ENCODE measurements at regions not wholly inside any gene's neighbourhood (a gene's known extent, or its start where the extent isn't known, plus 50 kb on each side); places are given as distances from the start of the nearest gene placed in this dataset.

DNA sequence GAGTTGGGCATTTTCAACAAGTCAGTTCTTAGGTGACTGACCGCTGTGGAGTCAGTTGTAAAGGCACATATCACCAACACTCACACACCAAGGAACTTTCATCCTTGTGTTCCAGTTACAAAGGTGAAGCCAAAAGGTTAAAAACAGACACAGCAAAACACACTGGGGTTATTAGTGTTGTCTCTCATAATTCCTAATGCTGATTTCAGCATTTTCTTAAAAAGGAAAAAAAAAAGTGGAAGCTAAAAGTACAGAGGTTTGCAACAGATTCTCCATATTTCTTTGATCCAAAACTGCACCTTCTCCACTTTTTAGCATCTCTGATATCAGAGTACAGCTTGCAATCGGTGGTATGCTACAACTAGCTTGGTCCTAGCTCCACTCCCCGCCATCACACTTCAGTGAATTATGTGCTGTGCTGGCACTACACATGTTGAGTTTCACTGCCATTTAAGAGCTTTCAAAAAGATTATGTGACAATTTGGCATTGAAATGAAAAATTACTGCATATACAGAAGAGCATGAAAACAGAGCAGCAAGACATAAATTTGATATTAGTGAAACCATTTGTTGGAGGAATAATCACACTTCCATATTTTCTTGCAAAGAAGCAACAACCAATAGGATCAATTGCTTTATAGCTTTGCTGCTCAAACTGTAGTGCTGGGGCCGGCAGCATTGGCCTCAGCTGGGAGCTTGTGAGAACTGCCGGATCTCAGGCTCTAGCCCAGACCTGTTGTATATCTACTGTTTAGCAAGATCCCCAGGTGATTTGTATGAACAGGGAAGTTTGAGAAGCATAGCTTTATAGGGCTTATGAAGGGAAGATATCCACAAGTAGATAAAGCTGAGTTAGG is 62.3 kb upstream of the DAPL1 start:
- no peak for DNase-seq

DNA sequence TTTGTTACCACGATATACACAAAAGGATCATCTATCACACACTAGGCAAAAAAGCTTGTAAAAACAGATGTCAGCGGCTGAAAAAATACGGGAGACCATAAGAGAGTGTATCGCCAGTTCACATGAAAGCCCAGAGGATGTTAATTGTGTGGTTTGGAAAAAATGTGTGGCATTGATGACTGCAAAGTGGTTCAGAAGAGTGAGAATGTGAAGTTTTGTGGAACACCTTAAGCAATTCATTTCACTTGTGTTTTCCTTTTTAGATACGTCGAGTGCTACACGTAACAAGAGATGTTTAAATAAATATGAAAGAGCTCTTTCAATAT is 61.7 kb upstream of the DAPL1 start:
- DNase-seq, result no peak

DNA sequence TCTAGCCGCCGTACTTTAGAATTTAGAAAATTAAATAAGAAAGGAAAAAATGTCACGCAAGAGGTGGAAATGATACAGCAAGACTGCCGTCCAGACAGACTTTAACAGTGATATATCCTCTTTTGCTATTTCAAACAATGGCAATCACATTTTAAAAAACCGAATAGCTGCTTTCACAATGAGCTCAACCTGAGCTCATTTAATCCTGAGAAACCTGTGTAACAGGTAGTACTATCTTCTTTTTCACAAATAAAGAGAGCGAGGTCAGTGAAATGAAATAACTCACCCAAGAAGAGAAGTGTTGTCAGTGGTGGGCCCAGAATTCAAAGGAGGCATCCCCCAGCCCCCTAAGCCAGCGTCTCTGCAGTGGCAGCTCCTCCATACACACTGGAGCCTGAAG is 60.7 kb upstream of the DAPL1 start:
- DNase-seq, result no peak

DNA sequence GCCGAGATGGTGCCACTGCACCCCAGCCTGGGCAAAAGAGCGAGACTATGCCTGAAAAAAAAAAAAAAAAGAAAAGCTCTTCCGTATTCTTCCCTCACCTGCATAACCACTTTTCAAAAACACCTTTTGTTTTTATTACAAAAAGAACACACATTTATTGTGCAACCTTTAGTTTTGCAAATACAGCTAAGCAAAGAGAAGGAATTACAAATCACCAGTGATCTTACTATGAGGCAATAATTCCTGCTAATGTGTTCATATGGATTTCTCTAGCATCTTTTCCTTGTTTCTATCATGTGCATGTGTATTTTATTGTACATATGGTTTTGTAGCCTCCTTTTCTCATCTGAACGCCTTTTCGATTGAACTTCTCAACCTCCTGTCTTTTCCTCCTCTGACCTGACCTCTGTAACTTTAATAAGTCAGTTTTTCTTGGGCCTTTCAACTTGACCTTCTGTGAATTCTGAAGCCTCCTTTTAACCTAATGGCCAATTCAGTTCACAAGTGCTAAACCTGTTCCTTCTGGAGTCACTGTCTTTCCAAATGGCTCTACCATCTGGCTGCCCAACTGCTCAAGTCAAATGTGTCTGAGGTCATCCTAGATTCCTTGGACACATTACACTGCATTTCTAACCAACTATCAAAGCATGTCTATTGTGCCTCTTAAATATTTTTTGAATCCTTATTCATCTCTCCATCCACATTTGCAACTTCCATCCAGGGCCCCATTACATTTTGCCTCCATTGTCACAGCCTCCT is 59.1 kb upstream of the DAPL1 start:
- no peak for DNase-seq

DNA sequence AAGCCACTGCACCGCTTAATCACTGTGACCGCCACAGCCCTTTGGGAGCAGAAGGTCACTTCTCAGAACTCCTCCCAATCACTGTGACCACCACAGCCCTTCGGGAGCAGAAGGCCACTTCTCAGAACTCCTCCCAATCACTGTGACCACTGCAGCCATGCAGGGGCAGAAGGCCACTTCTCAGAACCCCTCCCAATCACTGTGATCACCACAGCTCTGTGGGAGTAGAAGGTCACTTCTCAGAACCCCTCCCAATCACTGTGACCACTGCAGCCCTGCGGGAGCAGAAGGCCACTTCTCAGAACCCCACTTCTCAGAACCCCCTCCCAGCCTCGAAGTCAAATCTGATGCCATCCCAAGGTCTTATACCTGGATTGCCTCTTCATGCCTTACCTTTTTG is 56.8 kb upstream of the DAPL1 start:
- DNase-seq, result no peak

DNA sequence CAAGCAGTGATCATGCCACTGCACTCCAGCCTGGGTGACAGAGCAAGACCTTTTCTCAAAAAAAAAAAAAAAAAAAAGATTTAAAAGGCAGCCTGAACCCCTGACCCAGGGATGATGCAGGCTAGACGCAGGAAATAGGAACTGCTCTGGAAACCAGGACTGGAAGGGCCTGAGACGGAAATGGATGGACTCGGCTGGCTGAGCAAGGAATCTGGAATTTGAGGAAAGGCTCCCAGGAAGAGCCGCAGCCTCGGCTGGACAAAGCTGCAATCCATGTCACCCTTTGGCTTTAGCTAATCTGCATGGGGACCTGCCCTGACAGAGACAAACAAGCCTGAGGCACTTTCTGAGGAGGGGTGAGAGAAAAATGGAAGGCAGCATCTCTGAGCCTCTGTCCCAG is 55.0 kb upstream of the DAPL1 start:
- DNase-seq, result no peak

DNA sequence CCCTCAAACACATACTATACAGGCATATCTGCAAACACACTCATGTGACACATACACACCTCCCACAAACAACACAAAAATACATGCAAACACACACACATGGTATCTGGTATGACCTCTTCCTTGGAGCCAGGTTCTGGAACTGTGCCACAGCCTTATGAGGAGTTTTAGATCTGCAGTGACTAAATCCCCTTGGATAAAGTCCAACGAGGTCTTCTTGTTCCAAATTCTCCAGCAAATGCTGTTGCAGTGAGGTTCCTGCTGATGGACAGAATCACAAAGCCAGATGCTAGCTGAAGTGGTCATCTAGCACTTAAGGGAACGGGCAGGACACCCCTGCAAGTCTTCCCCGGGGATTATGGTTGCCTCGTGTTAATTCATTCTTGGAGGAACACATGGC is 54.5 kb upstream of the DAPL1 start:
- DNase-seq, result no peak

DNA sequence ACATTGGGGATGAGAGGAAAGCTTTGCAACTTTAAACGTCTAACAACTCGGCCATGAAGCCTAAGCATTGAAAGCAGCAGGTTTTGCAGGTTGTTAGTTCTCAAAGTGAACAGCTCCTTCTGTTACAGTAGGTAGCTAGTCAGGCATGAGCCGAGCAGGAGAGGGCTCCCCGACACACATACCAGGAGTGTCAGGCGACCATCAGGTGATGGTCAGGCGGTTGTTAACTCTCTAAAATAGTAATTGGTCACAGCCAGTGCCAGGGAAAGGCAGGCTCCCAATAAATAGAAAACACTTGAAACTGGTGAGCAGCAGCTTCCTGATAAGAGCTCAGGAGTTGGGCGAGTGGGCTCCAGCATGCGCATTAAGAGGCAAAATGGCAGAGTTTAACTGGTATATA is 53.5 kb upstream of the DAPL1 start:
- DNase-seq, result no peak

DNA sequence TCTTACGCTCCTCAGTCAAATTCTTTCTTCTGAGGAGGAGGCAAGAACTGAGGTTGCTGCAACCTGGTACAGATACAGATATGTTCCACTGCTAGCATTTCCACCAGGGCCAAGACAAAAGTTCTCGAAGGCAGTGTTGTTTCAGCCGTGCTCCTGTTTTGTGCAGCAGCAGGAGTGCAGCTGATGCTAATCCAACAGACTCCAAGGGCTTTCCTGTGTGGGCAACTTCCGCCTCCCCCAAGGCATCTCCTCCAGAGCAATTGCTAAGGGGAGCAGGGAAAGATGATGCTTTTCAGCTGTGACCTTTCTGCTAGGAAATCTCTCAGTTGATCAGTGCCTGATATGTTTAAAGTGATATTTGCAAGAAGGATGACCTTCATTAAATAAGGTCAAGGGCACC is 52.6 kb upstream of the DAPL1 start:
- DNase-seq, result no peak

DNA sequence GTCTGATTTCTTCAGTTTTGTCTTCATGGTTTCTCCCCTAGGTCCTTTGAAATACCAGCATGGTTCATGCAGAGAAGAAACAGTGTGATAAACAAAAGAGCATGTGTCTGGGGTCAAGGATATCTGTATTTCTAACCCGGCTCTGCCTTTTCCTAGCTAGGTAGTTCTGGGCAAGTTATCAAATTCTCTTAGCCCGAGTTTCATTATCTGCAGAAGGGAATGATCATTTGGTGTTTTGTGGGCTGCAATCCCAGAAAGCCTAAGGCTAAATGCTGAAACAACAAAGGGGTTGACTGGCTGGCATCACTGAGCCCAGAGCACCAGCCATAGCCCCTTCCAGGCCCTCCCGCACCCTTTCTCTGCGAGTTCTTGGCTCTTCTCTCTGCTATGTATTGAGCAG is 51.7 kb upstream of the DAPL1 start:
- DNase-seq, result no peak

DNA sequence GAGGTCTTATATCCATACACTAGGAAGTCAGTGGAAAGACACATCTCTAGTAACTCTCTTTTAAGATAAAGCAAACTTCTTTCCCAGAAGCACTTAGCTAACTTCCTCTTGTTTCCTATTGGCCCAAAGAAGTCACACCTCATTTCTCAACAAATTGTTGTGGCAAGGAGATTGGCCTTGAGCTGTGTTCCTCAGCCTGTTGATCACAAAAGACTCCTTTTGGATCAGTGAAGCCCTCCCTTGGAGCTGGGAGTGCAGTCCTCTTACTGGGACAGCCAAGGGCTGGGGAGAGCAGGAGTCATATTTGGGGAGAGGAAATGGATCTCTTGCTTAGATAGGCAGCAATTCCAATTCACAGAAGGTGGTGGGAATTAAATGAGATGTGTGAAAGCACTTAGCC is 51.2 kb upstream of the DAPL1 start:
- no peak for DNase-seq

DNA sequence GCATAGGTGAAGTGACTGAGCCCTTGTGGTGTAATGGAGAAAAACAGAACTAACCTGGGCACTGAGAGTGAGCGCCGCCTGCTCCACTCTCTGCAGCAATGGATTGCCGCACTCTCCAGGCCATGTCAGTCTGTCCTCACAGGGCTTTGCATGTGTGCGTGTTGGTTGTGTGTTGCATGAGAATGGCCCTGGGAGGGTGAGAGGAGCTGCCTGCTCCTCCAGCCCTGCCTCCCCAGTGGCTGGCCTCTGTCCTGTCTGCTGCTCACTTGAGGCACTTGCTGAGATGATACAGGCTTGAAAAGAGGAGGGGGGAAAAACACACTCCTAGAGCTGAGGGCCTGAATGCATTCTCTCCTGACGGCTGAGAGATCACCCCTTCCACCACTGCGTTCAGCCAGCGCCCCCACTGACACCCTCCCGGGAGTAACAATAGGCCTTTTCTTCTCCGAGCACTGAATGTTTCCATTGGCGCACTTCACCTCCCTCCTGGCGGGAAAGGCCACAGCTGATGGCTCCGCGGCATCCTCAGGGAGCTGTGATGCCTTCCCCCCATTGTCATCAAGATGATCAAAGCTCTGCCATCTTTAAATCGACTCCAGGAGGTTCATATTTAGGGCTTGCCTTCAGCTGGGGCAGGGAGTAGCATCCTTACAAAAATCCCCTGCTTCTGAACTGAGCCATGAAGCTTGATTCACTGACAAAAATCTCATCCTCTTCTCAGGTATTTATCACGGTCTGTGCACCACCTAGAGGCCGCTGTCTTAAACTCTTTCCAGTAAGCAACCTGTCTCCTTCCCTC is 49.9 kb upstream of the DAPL1 start:
- DNase-seq, result peak; percentile 34

All from RPMI8226 (cell line).